GM18909 (cell line): ENCODE measurements at regions not wholly inside any gene's neighbourhood (a gene's known extent, or its start where the extent isn't known, plus 50 kb on each side); places are given as distances from the start of the nearest gene placed in this dataset.
"Not testable (repeated sequence)": the region's sequence is repeated elsewhere in the genome, so short reads cannot be mapped to it uniquely, and the experiment has no call there.

Experiments used
- ATAC-seq: cut with Tn5 transposase; IDR thresholded peaks from one replicate; pipeline ENCODE4 v1.9.1; 2021; ENCODE audit warnings: mild to moderate bottlenecking; ENCODE audit not compliant: unreplicated experiment, poor library complexity

DNA sequence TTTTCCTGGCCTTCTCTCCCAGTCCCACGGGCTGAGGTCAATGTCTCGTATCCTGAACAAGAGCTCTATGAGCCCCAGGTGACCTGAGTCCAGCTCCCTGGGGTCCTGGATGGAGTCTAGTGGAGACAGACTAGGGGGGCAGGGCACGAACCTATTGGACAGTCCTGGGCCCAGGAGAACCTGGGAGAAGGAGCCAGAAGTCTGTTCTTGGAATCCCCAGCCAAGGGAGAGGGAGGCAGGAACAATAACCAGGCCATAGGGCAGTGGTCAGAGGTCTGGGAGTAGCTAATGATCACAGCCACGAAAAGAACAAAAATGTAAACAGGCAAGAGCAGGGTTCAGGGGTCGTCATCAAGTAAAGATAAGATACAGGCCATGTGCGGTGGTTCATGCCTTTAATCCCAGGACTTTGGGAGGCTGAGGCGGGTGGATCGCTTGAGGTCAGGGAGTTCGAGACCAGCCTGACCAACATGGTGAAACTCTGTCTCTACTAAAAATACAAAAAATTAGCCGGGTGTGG is 60.8 kb downstream of the COPRS start:
- no peak for ATAC-seq

DNA sequence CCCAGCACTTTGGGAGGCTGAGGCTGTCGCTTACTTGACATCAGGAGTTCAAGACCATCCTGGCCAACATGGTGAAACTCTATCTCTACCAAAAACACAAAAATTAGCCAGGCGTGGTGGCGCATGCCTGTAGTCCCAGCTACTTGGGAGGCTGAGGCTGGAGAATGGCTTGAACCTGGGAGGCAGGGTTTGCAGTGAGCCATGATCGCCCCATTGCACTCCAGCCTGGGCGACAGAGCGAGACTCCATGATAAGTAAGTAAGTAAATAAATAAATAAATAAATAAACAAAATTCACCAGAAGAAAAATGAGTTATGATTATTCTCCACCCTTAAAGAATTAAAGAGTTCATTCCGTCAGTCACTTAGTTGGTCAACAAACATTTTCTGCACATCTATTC is 63.1 kb downstream of the COPRS start:
- not testable (repeated sequence) for ATAC-seq

DNA sequence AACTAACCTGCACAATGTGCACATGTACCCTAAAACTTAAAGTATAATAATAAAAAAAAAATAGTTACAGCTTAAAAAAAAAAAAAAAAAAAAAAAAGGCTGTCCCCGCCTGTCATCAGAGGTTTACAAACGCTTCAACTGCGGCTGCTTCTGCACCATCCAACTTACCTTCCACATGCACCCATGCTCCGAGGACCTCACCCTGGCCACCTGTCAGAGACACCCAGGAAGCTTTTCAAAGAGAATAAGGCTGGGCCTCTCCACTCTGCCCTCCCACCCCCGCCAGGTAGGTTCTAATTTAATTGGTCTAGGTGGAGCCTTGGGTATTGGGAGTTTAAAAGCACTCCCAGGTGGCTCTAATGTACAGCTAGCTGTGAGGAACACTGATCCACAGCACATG is 64.9 kb downstream of the COPRS start:
- no peak for ATAC-seq

DNA sequence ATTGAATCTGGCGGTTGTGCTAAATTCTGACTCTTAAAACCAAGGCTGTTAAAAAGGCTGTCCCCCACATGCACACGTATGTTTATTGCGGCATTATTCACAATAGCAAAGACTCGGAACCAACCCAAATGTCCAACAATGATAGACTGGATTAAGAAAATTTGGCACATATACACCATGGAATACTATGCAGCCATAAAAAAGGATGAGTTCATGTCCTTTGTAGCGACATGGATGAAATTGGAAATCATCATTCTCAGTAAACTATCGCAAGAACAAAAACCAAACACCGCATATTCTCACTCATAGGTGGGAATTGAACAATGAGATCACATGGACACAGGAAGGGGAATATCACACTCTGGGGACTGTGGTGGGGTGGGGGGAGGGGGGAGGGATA is 65.4 kb downstream of the COPRS start:
- not testable (repeated sequence) for ATAC-seq

DNA sequence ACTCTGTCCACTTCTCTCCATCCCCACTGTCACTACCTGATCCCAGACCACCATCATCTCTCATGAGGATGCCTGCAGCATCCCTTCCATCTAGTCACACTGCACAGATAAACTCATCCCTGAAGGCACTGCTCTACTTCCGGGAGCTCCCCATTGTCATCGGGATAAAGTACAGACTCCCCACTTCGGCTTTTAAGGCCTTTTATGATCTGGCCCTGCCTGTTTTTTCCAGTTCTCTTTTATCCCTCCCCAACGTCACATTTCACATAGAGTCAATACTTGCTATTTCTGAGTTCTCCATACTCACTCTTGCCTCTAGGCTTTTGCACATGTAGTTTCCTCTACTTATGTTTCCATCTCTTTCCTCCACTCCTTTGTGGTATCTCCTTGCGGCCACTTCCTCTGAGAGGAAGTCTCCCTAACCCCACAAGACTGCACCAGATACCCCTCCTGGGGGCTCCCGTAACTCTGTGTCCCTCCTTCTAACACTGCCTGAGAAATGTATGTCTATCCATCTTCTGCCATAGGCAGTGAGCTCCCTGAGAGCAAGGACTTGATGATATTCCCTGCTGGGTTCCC is 66.9 kb downstream of the COPRS start:
- ATAC-seq, result no peak

DNA sequence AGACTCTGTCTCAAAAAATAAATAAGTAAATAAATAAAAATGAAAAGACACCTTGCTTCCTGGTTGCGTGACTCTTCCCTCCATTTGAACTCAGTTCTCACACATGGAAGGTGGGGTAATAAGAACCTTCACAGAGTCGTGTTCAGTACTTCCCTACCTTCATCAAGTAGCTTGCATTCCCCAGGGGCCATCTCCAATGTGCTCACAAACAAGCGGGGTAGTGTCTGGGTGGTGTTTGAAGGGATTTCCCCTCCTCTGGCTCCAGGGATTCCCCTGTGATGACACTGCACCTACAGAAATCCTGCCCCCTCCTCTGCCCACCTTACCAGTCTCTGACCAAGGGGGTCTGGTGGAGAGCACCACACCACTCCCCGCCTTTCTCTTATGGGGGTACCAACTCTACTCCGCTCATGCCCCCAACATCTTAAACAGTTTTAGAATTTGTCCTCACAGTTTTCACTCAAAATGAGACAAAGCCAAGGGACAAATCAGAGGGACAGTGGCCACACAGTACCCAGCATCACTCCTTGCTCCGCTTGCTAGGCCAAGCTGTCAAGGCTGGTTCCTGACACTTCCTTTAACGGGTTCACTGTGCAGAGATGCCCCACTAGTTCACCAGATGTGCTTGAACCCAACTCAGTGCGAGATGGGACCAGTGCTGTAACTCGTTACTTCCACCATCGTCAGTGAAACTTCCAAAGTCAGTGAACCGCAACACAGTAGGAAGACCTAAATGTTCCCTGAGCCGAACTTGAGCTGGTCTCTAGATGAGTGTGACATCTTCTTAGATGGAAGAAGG is 69.1 kb downstream of the COPRS start:
- ATAC-seq, result no peak

DNA sequence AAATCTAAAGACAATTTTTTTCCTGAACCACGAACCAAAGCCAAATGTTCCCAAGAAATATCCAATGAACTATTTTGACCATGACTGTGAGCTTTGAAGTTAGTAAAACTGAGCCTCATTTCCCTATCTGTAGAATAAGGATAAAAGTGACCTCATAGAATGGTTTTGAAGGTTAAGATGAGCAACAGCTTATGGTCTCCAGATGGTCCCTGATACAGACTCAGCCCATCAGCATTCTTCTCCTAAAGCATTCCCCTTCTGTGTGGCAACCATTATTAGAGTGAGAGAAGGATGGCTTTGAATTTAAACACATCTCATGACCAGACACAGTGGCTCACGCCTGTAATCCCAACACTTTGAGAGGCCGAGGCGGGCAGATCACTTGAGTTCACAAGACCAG is 70.1 kb downstream of the COPRS start:
- ATAC-seq, result no peak

DNA sequence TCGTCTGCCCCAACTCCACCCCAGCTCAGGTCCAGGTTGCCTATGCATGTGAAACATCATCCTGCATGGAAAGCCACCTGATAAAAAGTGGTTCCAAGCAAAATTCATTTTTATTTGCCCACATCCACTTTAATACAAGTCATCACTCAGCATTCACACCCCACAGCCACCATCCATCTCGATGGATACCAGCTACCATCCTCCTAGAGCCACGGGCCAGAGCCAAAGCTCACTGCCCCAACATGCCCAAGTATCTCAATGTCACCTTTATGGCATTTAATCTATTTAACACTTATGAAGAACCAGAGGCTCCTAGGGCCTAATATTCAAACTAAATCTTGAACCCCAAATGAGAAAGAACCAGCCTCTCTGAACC is 70.5 kb downstream of the COPRS start:
- ATAC-seq, result no peak

DNA sequence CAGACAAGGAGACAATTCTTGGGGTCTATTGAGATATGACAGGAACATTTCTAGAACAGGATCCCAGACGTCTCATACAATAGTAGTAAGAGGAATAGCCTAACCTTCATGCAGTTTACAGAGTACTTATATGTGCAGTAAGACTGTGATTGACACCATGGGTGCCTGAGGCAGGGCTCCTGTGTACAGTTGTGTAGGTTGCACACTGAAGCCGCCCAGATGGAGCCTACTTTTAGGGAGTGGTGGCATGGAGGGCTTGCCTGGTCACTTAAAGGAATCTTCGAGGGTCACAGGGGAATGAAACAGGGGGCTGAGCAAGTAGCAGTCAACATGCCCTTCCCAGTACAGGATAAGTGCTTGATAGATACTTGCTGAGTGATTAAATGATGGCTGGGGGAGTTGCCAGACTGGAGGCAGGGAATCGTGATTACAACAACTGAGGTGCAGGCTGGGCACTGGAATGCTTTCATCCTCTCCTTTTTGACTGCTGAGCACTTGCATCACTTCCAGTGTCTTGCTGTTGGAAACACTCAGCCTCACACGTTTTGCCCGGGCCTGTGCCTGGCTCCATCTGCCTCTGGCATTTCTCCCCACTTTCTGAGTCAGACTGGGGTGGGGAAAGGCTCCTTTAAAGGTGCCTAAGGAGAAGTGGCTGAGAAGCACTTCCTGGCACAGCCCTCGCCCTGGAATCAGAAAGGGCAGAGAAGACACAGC is 71.0 kb downstream of the COPRS start:
- ATAC-seq, result no peak

DNA sequence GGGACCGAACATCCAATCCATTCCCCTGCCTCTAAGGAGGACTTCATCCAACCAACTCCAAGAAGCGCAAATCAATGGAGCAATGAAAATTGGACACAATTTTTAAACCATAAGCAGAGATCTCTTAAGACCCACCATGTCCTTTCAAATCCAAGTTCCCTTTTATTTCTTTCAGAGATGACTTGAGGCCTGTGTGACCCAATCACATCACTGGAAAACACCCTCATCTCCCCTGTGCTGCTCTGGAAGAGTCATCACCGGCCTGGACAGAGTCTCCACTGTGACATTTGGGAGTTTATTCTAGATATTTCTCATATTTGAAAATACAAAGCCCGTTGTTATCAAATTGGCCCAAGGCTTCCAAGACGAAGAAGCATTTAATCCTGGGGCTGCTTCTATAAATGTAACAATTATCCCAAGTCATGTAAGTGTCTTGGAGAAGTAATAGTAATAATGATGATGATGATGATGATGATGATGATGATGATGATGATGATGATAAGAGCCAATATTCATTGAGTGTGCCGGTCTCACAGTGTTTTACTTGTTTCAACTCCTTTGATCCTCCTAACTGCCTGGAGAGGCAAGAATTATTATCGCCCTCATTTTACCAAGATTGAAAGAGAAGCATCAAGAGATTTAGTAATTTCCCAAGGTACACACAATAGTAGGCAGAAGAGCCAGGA is 72.1 kb downstream of the COPRS start:
- no peak for ATAC-seq

DNA sequence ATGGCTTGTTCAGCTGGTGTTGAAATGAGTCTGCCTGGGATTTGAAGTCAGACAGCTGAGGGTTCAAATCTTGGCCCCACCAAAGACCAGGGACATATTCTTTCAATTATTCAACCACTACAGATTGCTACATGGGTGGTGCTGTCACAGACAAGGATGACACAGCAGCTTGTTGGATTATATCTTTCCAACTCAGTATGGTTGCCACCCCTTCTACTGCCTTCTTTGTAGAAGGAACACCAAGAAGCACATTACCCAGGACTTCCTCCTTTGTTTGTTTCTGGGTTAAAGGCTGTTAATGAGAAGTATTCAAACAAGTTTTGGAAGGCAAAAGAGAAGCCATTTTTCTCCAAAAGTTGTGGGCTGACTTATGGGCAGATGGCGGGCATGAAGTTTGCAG is 78.6 kb downstream of the COPRS start:
- ATAC-seq, result no peak

DNA sequence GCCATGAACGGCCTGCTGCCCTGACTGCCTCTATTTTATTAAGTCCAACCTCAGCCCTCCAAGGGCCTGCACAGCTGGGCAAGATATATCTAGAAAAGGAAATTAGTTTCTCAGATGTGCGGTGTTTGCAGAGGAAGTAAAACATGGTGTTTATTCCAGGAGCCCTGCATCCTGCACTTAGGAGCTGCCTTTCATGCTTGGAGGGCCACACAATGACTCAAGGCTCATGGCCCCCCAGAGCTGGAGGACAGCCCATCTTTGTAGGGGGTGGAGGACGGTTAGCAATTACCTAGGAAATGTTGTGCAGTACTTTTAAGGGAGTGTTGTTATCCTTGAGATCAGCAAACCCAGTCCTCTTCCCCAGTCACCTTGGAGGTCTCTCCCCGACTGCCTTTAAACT is 80.5 kb downstream of the COPRS start:
- ATAC-seq, result no peak

DNA sequence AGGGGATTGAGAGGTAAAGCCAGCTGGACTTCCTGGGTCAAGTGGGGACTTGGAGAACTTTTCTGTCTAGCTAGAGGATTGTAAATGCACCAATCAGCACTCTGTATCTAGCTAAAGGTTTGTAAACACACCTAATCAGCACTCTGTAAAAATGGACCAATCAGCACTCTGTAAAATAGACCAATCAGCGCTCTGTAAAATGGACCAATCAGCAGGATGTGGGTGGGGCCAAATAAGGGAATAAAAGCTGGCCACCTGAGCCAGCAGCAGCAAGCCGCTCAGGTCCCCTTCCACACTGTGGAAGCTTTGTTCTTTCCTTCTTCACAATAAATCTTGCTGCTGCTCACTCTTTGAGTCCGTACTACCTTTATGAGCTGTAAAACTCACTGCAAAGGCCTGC is 87.7 kb downstream of the COPRS start:
- not testable (repeated sequence) for ATAC-seq

DNA sequence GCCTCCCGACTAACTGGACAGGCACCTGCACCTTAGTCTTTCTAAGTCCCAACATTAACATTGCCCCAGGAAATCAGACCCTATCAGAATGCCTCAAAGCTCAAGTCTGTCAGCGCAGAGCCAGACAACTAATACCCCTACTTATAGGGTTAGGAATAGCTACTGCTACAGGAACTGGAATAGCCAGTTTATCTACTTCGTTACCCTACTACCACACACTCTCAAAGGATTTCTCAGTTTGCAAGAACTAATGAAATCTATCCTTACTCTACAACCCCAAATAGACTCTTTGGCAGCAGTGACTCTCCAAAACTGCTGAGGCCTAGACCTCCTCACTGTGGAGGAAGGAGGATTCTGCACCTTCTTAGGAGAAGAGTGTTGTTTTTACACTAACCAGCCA is 88.5 kb downstream of the COPRS start:
- ATAC-seq, result not testable (repeated sequence)

DNA sequence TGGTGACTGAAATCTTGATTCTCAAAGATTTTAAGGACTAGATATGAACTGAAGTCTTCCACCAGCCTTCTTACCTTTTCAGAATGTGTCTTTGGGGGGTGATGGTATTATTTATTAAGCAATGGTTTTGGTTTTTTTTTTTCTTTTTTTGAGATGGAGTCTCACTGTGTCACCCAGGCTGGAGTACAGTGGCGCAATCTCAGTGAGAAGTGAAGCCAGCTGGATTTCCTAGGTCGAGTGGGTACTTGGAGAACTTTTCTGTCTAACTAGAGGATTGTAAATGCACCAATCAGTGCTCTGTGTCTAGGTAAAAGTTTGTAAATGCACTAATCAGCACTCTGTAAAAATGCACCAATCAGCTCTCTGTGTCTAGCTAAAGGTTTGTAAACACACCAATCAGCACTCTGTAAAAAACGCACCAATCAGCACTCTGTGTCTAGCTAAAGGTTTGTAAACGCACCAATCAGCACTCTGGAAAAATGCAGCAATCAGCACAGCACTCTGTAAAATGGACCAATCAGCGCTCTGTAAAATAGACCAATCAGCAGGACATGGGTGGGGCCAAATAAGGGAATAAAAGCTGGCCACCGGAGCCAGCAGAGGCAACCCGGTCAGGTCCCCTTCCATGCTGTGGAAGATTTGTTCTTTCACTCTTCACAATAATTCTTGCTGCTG is 97.1 kb downstream of the COPRS start:
- not testable (repeated sequence) for ATAC-seq

DNA sequence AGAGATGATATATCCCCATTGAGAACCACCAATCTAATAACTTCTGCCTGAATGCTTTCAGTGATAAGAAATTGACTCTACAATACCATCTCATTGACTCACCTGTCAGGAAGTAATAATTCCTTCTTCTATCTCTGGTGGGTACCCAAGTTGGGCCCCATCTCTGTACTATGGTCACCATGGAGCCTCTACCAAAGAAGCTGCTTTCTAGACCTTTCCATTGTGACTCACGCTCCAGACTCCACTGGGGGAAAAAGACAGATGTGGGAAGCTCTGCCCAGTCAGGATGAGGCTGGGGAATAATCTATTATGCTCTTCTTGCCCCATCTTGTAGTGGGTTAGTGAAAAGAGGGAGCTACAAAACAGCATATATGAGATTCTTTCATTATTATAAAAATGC is 100.4 kb downstream of the COPRS start:
- ATAC-seq, result no peak

DNA sequence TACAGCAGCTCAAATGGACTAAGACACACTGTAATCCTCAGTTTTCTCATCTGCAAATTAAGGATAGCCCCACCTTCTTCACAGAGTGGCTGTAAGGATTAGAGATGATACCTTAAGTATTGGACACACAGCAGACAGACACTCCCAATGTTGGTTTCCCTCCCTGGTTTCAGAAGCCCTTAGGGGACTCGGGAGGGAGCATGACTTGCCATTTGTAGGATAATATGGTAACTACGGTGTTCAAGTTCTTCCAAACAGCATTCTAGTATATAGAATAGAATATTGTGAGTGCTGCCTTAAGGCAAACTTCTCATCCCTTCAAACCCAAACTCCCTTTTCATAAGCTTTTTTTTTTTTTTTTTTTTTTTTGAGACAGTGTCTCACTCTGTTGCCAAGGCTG is 101.9 kb downstream of the COPRS start:
- no peak for ATAC-seq

DNA sequence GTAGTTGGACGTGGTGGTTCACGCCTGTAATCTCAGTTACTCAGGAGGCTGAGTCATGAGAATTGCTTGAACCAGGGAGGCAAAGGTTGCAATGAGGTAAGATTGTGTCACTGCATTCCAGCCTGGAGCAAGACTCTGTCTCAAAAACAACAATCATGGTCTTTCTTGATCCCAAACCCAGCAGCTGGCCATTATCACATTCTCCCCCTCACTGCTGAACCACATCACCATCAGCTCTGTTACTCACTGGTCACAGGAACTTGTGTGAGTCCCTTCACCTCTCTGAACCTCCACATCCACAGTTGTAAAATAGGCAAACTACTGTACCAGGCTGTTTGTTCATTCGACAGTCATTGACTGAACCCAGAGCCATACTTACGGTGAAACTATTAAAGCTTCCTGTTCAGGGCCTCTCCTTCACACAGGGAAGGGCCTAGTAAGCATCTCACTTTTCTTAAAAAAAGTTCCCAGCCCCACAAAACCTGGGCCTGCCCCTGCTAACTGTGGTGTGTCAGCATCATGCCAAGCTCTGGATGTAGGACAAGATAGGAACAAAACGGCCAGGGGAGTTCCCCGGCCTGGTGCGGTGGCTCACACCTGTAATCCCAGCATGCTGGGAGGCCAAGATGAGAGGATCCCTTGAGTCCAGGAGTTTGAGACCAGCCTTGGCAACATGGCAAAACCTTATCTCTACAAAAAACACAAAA is 104.7 kb downstream of the COPRS start:
- ATAC-seq, result no peak

DNA sequence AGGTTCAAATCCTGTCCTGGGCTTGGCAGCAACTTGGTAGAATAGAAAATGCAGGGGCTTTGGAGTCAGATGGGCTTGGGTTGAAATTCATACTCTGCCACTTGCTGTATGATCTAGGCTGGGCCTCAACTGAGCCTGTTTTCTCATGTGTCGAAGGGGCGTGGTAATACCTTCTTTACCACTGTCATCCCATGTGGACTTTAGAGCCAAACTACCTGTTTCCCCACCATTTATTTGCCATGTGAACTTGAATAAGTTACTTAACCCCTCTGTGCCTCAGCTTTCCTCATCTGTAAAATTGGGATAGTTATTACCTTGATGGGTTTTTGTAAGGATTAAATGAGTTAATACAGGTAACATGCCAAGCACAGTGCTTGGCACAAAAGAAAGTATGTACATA is 106.0 kb downstream of the COPRS start:
- no peak for ATAC-seq

DNA sequence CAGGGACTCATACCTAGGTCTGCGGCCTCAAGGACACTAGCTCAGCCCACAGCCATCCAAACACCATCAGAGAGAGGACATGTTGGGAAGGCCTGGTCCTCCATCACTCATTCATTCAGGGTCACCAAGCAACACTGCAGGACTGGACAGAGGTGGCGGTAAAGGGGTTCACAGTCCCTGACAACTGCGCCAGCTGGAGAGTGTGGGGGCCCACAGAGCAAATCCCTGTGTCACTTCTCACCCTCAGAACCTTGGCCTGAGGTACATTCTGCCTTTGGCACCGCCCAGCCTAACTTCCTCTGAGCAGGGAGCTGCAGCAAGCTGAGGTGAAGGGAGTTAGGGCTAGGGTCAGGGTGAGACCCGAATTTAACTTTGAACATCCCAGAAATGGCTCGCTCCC is 106.5 kb downstream of the COPRS start:
- no peak for ATAC-seq
